ENCODE measurements at regions not wholly inside any gene's neighbourhood (a gene's known extent, or its start where the extent isn't known, plus 50 kb on each side); places are given as distances from the start of the nearest gene placed in this dataset.

- no peak for TF ChIP-seq CTCF (IDR thresholded peaks at IDR 0.05)
Observed at GRCh38 chr16:73506568-73507056, 458.7 kb upstream of the ZFHX3 start.

- no peak for TF ChIP-seq CTCF (IDR thresholded peaks at IDR 0.05)
Observed at GRCh38 chr16:73505577-73505976, 457.6 kb upstream of the ZFHX3 start.

- TF ChIP-seq CTCF (IDR thresholded peaks at IDR 0.05), result no peak
Observed at GRCh38 chr16:73504591-73505575, 457.0 kb upstream of the ZFHX3 start.

GRCh38 chr16:73503093-73503492 lies 455.2 kb upstream of the ZFHX3 start:
- TF ChIP-seq CTCF (IDR thresholded peaks at IDR 0.05), result no peak

- no peak for TF ChIP-seq CTCF (IDR thresholded peaks at IDR 0.05)
Observed at GRCh38 chr16:73499276-73499675, 451.3 kb upstream of the ZFHX3 start.

- TF ChIP-seq CTCF (IDR thresholded peaks at IDR 0.05), result no peak
Observed at GRCh38 chr16:73485880-73486279, 438.0 kb upstream of the ZFHX3 start.

- TF ChIP-seq CTCF (IDR thresholded peaks at IDR 0.05), result no peak
Observed at GRCh38 chr16:73483934-73484711, 436.2 kb upstream of the ZFHX3 start.

Data from LNCAP (cell line).